ENCODE measurements at regions not wholly inside any gene's neighbourhood (a gene's known extent, or its start where the extent isn't known, plus 50 kb on each side); places are given as distances from the start of the nearest gene placed in this dataset.

- TF ChIP-seq CTCF (IDR thresholded peaks at IDR 0.05; ENCODE audit: low read length) (no peak), EZH2phosphoT487 (IDR thresholded peaks at IDR 0.05; ENCODE audit: low read length) (no peak)
Observed at GRCh38 chr5:40001796-40002195, 577.0 kb upstream of the DAB2 start.

All from MM.1S (cell line).